ENCODE measurements at regions not wholly inside any gene's neighbourhood (a gene's known extent, or its start where the extent isn't known, plus 50 kb on each side); places are given as distances from the start of the nearest gene placed in this dataset.
A peak's percentile ranks its signal among the peaks of the same experiment; 100 is the strongest.

GRCh38 chr6:167742719-167743303 lies 83.9 kb upstream of the AFDN start:
- peak; percentile 94 for FAIRE-seq
- in situ Hi-C loops (cut with HindIII; ENCODE audit: extremely low pct_ligation_motif_present, low pct_unique_long_range_greater_than_20kb): no loop called here
- H3K9me3 ChIP-seq (ENCODE audit: low read length): peaks cover 9% of the 10 kb centered on the region
- TF ChIP-seq ZNF850 (CRISPR knock-in tag; conservative IDR thresholded peaks at IDR 0.05) (no peak), DDIT3 (CRISPR knock-in tag; IDR thresholded peaks at IDR 0.05) (no peak), XRCC5 (optimal IDR thresholded peaks at IDR 0.05; ENCODE audit: low read length) (peak; percentile 96), MXD4 (CRISPR knock-in tag; IDR thresholded peaks at IDR 0.05) (no peak), THAP8 (CRISPR knock-in tag; IDR thresholded peaks at IDR 0.05; ENCODE audit: borderline replicate concordance) (no peak), USF2 (IDR thresholded peaks at IDR 0.05; ENCODE audit: low read depth, low read length) (no peak), USF2 (CRISPR knock-in tag; IDR thresholded peaks at IDR 0.05; ENCODE audit: borderline replicate concordance) (no peak), PREB (CRISPR knock-in tag; IDR thresholded peaks at IDR 0.05) (no peak), TBL1XR1 (IDR thresholded peaks at IDR 0.05; ENCODE audit: borderline replicate concordance, low read length, partially characterized antibody) (peak; percentile 82), PAWR (CRISPR knock-in tag; IDR thresholded peaks at IDR 0.05; ENCODE audit: borderline replicate concordance) (no peak), ZNF629 (CRISPR knock-in tag; conservative IDR thresholded peaks at IDR 0.05) (no peak), ZNF124 (CRISPR knock-in tag; IDR thresholded peaks at IDR 0.05) (no peak), CSRNP2 (CRISPR knock-in tag; conservative IDR thresholded peaks at IDR 0.05; ENCODE audit: low read depth) (no peak), BCL6 (CRISPR knock-in tag; IDR thresholded peaks at IDR 0.05) (peak; percentile 77), TEAD2 (CRISPR knock-in tag; IDR thresholded peaks at IDR 0.05) (no peak), MAZ (IDR thresholded peaks at IDR 0.05; ENCODE audit: borderline replicate concordance, low read depth, low read length) (peak; percentile 96), MAZ (CRISPR knock-in tag; IDR thresholded peaks at IDR 0.05; ENCODE audit: low read depth) (peak; percentile 66; the same call in 1 of the 2 replicates), ZNF674 (CRISPR knock-in tag; IDR thresholded peaks at IDR 0.05; ENCODE audit: low read depth) (no peak), FOXC1 (CRISPR knock-in tag; IDR thresholded peaks at IDR 0.05; ENCODE audit: borderline replicate concordance) (no peak), RBFOX2 (IDR thresholded peaks at IDR 0.05; ENCODE audit: low read depth, low read length) (no peak), NFYB (CRISPR knock-in tag; IDR thresholded peaks at IDR 0.05) (no peak)

More at GRCh38 chr6:167742719-167743303, 83.9 kb upstream of the AFDN start:
- Histone ChIP-seq H3K27ac (ENCODE audit: extremely low read length, insufficient read depth, low read length) (peak overlapping the region; percentile 52), H3K4me2 (ENCODE audit: low read depth, low read length) (peak overlapping the region; percentile 36), H3K9ac (ENCODE audit: insufficient read depth, low read depth, low read length) (no peak overlapping the region), H3K79me2 (ENCODE audit: insufficient read depth, low read length) (no peaks in the 10 kb centered on the region), H2AFZ (ENCODE audit: low read length) (no peak overlapping the region), H3K27me3 (ENCODE audit: control insufficient read depth in 1 of 2, insufficient read depth in 2 of 2, low read length in 2 of 2) (no peaks in the 10 kb centered on the region), H3K4me3 (replicated peaks in 1 of 3; ENCODE audit: insufficient read depth in 1 of 3, low read depth in 2 of 3, low read length in 3 of 3) (no peak overlapping the region), H3K4me1 (ENCODE audit: insufficient read depth, low read length) (peaks cover 35% of the 10 kb centered on the region), H4K20me1 (ENCODE audit: insufficient read depth, low read length) (no peaks in the 10 kb centered on the region), H3K36me3 (replicated peaks in 1 of 2; ENCODE audit: control insufficient read depth in 1 of 2, insufficient read depth in 2 of 2, low read length in 2 of 2) (no peaks in the 10 kb centered on the region)
- CTCF ChIA-PET (ENCODE audit: low intra/inter-chr PET ratio, low total read pairs): no interaction called here
- BruUV-seq (replicated peaks): no TSS peak
- POLR2A ChIA-PET: interaction anchor here (1.1 to 2.8 kb wide), 6 partner anchors 8 to 66 kb away, joined by 3 to 27 read pairs (median 8); no protein-coding TSS in a partner anchor
- ATAC-seq (peak; percentile 100), DNase-seq (ENCODE audit: low spot score) (peak; percentile 97)
- intact Hi-C loops (cut with micrococcal nuclease; ENCODE audit: unreplicated experiment): loop anchor here (1.0 to 2.0 kb wide), 2 partner anchors 19 to 84 kb away; partner anchors contain the start of gene AFDN
